ENCODE measurements at regions not wholly inside any gene's neighbourhood (a gene's known extent, or its start where the extent isn't known, plus 50 kb on each side); places are given as distances from the start of the nearest gene placed in this dataset.
"Not testable (repeated sequence)": the region's sequence is repeated elsewhere in the genome, so short reads cannot be mapped to it uniquely, and the experiment has no call there.

DNA sequence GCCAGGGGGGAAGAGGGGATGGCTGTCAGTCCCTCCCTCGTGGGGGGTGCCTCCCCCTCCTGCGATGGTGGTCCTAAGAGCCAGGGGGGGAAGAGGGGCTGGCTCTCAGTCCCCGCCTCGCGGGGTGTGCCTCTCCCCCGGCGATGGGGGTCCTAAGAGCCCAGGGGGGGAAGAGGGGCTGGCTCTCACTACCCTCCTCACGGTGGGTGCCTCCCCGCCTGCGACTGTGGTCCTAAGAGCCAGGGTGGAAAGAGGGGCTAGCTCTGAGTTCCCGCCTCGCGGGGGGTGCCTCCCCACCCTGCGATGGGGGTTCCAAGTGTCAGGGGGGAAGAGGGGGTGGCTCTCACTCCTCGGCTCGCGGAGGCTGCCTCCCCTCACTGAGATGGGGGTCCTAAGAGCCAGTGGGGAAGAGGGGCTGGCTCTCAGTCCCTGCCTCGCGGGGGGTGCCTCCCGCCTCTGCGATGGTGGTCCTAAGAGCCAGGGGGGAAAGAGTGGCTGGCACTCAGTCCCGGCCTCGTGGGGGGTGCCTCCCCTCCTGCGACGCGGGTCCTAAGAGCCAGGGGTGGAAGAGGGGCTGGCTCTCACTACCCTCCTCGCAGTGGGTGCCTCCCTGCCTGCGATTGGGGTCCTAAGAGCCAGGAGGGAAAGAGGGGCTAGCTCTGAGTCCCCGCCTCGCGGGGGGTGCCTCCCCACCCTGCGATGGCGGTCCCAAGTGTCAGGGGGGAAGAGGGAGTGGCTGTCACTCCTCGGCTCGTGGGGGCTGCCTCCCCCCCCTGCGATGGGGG lies 2325.6 kb upstream of the PCDH20 start:
- no peak overlapping the region for H3K9ac ChIP-seq (ENCODE audit: insufficient read depth, low read depth, low read length)
- TF ChIP-seq ZFP36 (IDR thresholded peaks at IDR 0.05; ENCODE audit: borderline replicate concordance, low read depth, low read length, partially characterized antibody) (no peak), CHD4 (IDR thresholded peaks at IDR 0.05; ENCODE audit: borderline replicate concordance, low read length) (no peak), JUNB (CRISPR knock-in tag; IDR thresholded peaks at IDR 0.05; ENCODE audit: borderline replicate concordance) (no peak), MIER3 (CRISPR knock-in tag; IDR thresholded peaks at IDR 0.05; ENCODE audit: borderline replicate concordance) (no peak), XBP1 (CRISPR knock-in tag; IDR thresholded peaks at IDR 0.05) (no peak), RAD51 (IDR thresholded peaks at IDR 0.05; ENCODE audit: borderline replicate concordance) (no peak), TAF15 (IDR thresholded peaks at IDR 0.05; ENCODE audit: low read depth, low read length, poor library complexity, severe bottlenecking) (no peak), KDM5A (IDR thresholded peaks at IDR 0.05; ENCODE audit: borderline replicate concordance, low read length) (no peak)
- TF ChIP-seq, protein P1, sequence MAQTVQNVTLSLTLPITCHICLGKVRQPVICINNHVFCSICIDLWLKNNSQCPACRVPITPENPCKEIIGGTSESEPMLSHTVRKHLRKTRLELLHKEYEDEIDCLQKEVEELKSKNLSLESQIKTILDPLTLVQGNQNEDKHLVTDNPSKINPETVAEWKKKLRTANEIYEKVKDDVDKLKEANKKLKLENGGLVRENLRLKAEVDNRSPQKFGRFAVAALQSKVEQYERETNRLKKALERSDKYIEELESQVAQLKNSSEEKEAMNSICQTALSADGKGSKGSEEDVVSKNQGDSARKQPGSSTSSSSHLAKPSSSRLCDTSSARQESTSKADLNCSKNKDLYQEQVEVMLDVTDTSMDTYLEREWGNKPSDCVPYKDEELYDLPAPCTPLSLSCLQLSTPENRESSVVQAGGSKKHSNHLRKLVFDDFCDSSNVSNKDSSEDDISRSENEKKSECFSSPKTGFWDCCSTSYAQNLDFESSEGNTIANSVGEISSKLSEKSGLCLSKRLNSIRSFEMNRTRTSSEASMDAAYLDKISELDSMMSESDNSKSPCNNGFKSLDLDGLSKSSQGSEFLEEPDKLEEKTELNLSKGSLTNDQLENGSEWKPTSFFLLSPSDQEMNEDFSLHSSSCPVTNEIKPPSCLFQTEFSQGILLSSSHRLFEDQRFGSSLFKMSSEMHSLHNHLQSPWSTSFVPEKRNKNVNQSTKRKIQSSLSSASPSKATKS (CRISPR knock-in tag; IDR thresholded peaks at IDR 0.05): no peak
- TF ChIP-seq, protein P2, sequence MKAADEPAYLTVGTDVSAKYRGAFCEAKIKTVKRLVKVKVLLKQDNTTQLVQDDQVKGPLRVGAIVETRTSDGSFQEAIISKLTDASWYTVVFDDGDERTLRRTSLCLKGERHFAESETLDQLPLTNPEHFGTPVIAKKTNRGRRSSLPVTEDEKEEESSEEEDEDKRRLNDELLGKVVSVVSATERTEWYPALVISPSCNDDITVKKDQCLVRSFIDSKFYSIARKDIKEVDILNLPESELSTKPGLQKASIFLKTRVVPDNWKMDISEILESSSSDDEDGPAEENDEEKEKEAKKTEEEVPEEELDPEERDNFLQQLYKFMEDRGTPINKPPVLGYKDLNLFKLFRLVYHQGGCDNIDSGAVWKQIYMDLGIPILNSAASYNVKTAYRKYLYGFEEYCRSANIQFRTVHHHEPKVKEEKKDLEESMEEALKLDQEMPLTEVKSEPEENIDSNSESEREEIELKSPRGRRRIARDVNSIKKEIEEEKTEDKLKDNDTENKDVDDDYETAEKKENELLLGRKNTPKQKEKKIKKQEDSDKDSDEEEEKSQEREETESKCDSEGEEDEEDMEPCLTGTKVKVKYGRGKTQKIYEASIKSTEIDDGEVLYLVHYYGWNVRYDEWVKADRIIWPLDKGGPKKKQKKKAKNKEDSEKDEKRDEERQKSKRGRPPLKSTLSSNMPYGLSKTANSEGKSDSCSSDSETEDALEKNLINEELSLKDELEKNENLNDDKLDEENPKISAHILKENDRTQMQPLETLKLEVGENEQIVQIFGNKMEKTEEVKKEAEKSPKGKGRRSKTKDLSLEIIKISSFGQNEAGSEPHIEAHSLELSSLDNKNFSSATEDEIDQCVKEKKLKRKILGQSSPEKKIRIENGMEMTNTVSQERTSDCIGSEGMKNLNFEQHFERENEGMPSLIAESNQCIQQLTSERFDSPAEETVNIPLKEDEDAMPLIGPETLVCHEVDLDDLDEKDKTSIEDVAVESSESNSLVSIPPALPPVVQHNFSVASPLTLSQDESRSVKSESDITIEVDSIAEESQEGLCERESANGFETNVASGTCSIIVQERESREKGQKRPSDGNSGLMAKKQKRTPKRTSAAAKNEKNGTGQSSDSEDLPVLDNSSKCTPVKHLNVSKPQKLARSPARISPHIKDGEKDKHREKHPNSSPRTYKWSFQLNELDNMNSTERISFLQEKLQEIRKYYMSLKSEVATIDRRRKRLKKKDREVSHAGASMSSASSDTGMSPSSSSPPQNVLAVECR (CRISPR knock-in tag; IDR thresholded peaks at IDR 0.05; ENCODE audit: borderline replicate concordance): no peak
- H2AFZ ChIP-seq (ENCODE audit: low read length): no peak overlapping the region
- ATAC-seq (no peak), FAIRE-seq (no peak), DNase-seq (ENCODE audit: low spot score) (no peak)
- in situ Hi-C loops (cut with HindIII; ENCODE audit: extremely low pct_ligation_motif_present, low pct_unique_long_range_greater_than_20kb): no loop called here
- ChIA-PET POLR2A (no interaction called here), CTCF (ENCODE audit: low intra/inter-chr PET ratio, low total read pairs) (no interaction called here)
- no peaks in the 10 kb centered on the region for H3K27me3 ChIP-seq (ENCODE audit: control insufficient read depth in 1 of 2, insufficient read depth in 2 of 2, low read length in 2 of 2)
- no peaks in the 10 kb centered on the region for H3K9me3 ChIP-seq (ENCODE audit: low read length)
- 71% methylated on average over 9 of the region's 36 CpGs for WGBS (ENCODE audit: low lambda C conversion rate)
- no peak overlapping the region for H3K4me3 ChIP-seq (replicated peaks in 1 of 3; ENCODE audit: insufficient read depth in 1 of 3, low read depth in 2 of 3, low read length in 3 of 3)
- BruUV-seq (replicated peaks): no TSS peak
- H3K79me2 ChIP-seq (ENCODE audit: insufficient read depth, low read length): no peaks in the 10 kb centered on the region
- H3K4me2 ChIP-seq (ENCODE audit: low read depth, low read length): no peak overlapping the region
- peaks cover 10% of the 10 kb centered on the region for H3K4me1 ChIP-seq (ENCODE audit: insufficient read depth, low read length)
- H3K27ac ChIP-seq (ENCODE audit: extremely low read length, insufficient read depth, low read length): no peak overlapping the region
- no peaks in the 10 kb centered on the region for H4K20me1 ChIP-seq (ENCODE audit: insufficient read depth, low read length)
- intact Hi-C loops (cut with micrococcal nuclease; ENCODE audit: unreplicated experiment): no loop called here
- H3K36me3 ChIP-seq (replicated peaks in 1 of 2; ENCODE audit: control insufficient read depth in 1 of 2, insufficient read depth in 2 of 2, low read length in 2 of 2): no peaks in the 10 kb centered on the region

GRCh38 chr13:63739112-63739735 lies 2323.6 kb upstream of the PCDH20 start:
- BruUV-seq (replicated peaks); ATAC-seq; H3K4me3 ChIP-seq (replicated peaks in 1 of 3; ENCODE audit: insufficient read depth in 1 of 3, low read depth in 2 of 3, low read length in 3 of 3); DNase-seq (ENCODE audit: low spot score); H3K27ac ChIP-seq (ENCODE audit: extremely low read length, insufficient read depth, low read length); FAIRE-seq; H2AFZ ChIP-seq (ENCODE audit: low read length); POLR2A ChIA-PET; H3K27me3 ChIP-seq (ENCODE audit: control insufficient read depth in 1 of 2, insufficient read depth in 2 of 2, low read length in 2 of 2); H3K9me3 ChIP-seq (ENCODE audit: low read length); H3K79me2 ChIP-seq (ENCODE audit: insufficient read depth, low read length); CTCF ChIA-PET (ENCODE audit: low intra/inter-chr PET ratio, low total read pairs); H3K9ac ChIP-seq (ENCODE audit: insufficient read depth, low read depth, low read length); H3K36me3 ChIP-seq (replicated peaks in 1 of 2; ENCODE audit: control insufficient read depth in 1 of 2, insufficient read depth in 2 of 2, low read length in 2 of 2); in situ Hi-C loops (cut with HindIII; ENCODE audit: extremely low pct_ligation_motif_present, low pct_unique_long_range_greater_than_20kb); H4K20me1 ChIP-seq (ENCODE audit: insufficient read depth, low read length); intact Hi-C loops (cut with micrococcal nuclease; ENCODE audit: unreplicated experiment); H3K4me2 ChIP-seq (ENCODE audit: low read depth, low read length): not testable (repeated sequence)
- H3K4me1 ChIP-seq (ENCODE audit: insufficient read depth, low read length): peaks cover 10% of the 10 kb centered on the region
- 90% methylated on average over 2 of the region's 23 CpGs for WGBS (ENCODE audit: low lambda C conversion rate)
